ENCODE measurements at regions not wholly inside any gene's neighbourhood (a gene's known extent, or its start where the extent isn't known, plus 50 kb on each side); places are given as distances from the start of the nearest gene placed in this dataset.
"Not testable (repeated sequence)": the region's sequence is repeated elsewhere in the genome, so short reads cannot be mapped to it uniquely, and the experiment has no call there.

GRCh38 chr17:65301882-65302281, 164.7 kb downstream of the RGS9 start:
- not testable (repeated sequence) for DNase-seq

GRCh38 chr17:65301184-65301583, 164.0 kb downstream of the RGS9 start:
- no peak for DNase-seq

DNA sequence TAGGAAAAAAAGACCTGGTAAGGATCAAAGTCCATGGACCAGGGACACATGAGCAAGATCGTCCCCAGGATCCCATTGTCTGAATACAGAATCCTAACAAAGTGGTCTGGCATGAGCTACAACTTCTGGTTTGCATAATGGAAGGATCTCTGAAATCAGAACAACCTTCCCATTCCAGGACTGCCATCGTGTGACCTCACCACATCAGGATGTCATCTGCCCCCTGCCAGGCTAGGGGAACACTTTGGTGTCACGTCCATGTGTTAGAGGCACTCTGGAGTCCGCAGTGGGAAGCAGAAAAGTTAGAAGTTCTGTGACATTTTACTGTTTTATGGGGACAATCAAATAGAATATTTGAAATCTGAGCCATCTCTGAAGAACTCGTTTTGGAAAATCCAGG, 160.7 kb downstream of the RGS9 start:
- no peak for DNase-seq

DNA sequence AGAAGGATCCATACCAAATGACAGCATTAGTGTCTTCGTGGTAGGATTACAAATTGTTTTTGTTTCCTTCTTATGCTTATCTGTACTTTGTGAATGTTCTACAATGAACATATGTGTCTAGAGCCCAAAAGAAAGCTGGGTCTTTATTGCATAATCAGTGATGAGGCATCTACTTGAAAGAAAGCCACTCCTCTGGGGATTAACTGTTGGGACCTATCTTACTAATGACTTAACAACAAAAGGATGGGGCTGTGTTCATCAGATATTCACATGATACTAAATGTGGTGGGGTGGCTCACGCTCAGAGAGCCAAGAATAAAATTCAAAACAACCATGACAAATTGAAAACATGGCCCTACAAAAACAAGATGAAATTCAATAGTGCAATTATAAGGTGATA, 160.2 kb downstream of the RGS9 start:
- DNase-seq, result no peak

DNA sequence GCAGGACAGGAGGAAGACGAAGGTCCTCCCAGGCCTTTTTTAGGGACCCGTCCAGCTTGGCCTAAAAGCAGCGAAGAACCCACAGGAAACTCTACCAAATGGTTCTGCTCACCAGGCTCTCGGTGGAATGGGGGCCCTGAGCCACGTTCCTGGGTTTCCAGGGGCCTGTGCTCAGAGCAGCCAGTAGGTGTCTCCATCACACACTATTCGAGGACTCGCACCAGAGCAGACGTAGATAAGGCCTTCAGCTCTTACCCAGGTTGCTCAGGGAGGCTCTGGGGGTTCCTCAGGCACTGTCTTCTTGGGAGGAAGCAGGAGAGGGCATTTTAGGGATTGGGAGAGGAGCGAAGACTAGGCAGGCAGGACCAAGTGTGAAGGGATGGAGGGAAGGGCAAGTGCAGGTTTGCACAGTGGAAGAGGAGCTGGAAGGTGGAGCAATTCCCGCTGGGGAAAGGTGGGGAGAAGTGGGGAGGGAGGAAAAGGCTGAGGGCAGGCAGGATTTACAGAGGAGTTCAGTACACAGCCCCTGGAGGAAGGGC, 157.1 kb downstream of the RGS9 start:
- peak; percentile 29 to 59 for DNase-seq

- DNase-seq, result no peak
Observed at GRCh38 chr17:65293584-65294180, 156.5 kb downstream of the RGS9 start.

DNA sequence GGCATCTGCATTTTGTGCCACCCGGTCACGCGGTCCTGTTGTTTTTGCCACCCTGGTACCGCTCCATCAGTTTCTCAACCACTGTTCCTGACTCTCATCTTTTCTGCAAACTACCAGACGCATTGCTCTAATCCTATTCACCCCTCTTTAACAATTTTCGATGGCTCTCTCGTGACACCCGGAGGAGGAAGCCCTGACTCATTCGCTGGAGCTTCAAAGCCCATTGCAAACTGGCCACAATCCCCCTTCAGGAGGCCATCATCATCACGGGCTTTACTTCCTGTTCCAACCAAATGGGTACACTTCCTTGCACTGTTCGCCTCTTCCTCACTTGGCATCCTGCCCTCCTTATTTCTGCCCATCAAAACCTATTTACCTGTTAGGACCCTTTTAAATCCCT, 155.3 kb downstream of the RGS9 start:
- DNase-seq, result no peak

GRCh38 chr17:65291301-65291700, 154.1 kb downstream of the RGS9 start:
- DNase-seq, result not testable (repeated sequence)

DNA sequence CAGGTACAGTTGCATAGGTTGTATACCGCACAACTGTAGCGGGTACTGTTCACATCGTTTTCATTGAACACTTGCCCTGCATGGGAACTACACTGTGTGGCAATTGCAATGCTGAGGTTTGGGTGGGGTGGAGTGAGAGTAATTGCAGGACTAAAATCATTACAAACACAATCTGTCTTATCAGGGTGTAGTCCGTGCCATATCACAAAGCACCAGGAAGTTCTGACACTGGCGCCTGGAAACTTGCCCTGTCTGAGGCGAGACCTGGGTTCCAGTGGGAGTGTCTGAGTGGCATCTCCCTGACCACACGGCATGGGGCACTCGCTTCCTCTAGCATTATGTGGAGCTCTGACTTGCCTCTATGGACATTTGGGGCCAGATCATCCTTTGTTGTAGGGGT, 153.4 kb downstream of the RGS9 start:
- DNase-seq, result no peak

DNA sequence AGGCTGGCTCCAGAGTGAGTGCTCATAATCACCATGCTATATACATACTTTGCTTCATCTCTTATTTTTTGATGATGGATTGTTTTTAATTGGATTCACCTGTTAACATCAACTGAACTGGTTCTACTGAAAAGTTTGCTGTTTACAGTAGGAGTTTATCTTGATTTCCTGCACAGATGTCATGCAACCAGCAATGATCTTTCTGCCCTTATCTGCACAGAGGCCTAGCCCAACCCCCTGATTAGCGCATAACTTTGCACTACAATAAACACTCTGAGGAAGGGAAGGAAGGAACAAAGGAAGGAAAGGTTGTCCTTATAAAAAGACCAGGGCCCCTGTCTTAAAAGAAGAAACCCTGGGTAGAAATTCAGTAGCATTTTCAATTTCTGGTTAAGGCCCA, 152.9 kb downstream of the RGS9 start:
- DNase-seq, result no peak

DNA sequence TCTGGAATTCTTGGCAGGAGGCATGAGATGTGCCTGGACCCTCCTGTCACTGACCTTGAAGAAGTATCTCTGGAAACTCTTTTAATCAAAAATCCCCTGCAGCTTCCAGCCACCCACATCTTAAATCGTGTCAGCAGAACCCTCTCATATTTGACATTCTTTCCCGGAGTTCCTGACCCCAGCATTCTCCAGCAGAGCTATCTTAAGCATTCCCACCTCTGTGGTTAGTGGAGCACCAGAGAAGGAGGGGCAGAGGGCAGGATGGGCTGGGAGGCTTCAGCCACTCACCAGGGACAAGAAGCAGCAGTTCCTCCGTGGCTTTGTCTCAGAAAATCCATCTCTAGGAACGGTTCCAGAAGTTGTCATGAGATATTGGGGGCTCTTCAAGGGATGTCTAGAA, 149.9 kb downstream of the RGS9 start:
- DNase-seq, result no peak

DNA sequence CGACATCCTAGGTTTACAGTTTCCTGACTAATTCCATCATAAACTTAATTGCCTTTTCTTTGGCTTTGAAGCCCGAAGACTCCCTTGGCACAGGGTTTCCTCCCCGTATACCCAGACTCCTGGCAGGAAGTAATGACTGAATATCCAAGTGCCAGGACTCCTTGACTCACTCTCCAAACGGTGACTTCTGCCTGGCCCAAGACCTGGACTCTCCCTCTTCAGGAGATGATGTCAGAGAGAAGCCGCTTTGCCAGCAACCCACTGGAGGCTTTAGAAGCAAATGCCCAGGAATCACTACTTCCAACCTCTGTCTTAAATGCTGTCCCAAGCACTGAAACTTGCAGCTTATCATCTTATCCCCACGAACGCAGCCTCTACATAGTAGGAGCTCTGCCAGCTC, 146.5 kb downstream of the RGS9 start:
- DNase-seq, result no peak

DNA sequence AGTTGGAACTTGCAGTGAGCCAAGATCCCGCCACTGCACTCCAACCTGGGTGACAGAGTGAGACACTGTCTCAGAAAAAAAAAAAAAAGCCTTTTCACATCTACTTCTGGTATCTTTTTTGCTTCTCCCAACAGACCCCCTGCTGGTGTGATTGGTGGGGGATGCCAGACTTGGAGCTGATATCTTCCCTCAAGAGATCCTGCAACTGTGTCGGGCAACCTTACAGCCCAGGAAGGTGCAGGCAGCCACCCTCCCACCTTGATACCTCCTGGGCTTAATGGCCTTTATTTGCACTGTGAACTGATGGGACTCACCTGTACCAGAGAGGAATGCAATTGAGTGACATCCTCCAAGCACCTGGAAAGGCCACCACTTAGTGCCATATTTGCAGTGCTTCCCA, 142.3 kb downstream of the RGS9 start:
- no peak for DNase-seq

DNA sequence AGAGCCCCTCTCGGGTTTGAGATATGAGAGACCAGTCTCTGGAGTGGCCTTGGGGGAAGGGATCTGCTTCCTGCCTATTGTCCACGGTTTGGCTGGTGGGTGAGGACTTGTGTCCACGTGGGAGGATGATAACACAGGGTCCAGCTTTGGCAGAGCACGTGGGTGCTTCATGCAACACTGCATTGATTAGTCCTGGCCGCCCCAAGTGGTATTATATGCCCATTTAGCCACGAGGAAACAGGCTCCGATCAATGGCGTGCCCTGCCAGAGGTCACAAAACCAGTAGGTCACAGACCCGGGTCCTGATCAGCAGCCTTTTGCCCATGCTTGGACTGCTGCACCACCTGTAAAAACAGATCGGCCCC, 141.6 kb downstream of the RGS9 start:
- no peak for DNase-seq

GRCh38 chr17:65278050-65278819, 141.1 kb downstream of the RGS9 start:
- DNase-seq, result peak; percentile 0 to 4

DNA sequence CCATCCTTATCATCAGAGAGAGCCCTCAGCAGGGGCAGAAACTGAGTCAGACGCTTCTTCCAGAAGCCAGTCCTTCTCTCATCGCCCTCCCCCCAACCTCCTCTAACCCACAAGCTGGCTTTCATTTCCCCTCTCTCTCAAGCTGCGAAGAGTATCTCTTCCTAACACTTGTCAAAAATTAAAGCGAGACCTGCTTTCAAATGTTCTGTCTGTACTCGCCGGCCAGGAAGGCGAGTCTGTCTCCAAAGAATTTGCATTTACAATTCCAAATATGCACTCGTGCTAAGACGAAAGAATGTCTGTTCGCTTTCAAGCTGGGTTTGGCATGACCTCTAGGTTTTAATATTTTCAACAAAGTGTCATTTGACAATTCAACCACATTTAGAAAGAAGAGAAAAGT, 140.4 kb downstream of the RGS9 start:
- DNase-seq, result no peak
